ENCODE measurements at regions not wholly inside any gene's neighbourhood (a gene's known extent, or its start where the extent isn't known, plus 50 kb on each side); places are given as distances from the start of the nearest gene placed in this dataset.

DNA sequence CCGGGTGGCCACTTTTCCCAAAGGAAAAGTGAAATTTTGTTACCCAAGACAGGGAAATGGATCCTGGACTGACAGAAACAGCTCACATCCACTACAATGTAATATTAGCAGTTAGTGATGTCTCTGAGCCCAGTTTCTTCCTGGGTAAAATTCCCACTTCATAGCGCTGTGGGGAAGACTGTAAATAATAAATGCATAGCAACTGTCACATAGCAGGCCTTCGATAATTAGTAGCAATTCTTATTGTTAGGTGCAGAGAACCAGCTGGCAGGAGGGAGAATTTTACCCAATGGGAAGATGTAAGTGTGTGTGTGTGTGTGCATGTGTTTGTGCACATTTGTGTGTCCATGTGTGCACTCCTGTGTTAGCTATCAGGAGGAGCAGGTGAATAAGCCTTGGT, 221.5 kb downstream of the SLC4A3 start:
- no peak for TF ChIP-seq EP300 (IDR thresholded peaks at IDR 0.05; ENCODE audit: low read depth)
- TF ChIP-seq POLR2A (IDR thresholded peaks at IDR 0.05) = no peak
- no peak for TF ChIP-seq POLR2AphosphoS5 (IDR thresholded peaks at IDR 0.05)
- TF ChIP-seq, protein P1, sequence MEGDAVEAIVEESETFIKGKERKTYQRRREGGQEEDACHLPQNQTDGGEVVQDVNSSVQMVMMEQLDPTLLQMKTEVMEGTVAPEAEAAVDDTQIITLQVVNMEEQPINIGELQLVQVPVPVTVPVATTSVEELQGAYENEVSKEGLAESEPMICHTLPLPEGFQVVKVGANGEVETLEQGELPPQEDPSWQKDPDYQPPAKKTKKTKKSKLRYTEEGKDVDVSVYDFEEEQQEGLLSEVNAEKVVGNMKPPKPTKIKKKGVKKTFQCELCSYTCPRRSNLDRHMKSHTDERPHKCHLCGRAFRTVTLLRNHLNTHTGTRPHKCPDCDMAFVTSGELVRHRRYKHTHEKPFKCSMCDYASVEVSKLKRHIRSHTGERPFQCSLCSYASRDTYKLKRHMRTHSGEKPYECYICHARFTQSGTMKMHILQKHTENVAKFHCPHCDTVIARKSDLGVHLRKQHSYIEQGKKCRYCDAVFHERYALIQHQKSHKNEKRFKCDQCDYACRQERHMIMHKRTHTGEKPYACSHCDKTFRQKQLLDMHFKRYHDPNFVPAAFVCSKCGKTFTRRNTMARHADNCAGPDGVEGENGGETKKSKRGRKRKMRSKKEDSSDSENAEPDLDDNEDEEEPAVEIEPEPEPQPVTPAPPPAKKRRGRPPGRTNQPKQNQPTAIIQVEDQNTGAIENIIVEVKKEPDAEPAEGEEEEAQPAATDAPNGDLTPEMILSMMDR (IDR thresholded peaks at IDR 0.05) = no peak
- Histone ChIP-seq H3K27ac (no peak overlapping the region), H3K9me3 (no peaks in the 10 kb centered on the region), H3K36me3 (no peaks in the 10 kb centered on the region), H3K4me3 (no peak overlapping the region), H3K27me3 (no peaks in the 10 kb centered on the region), H3K4me1 (no peaks in the 10 kb centered on the region)
- no peak for DNase-seq
- WGBS, 2 donors (ENCODE audit: low coverage in 1 of 2) = 71 to 88% methylated on average over 2 to 3 of the region's 3 CpGs
- in situ Hi-C loops (cut with MboI; ENCODE audit: low pct_ligation_motif_present in 1 of 4, low pct_unique_long_range_greater_than_20kb in 1 of 4, low sequenced_read_pairs in 3 of 4) (no loop called here), intact Hi-C loops (cut with DNase I; ENCODE audit: low total_unique reads) (no loop called here)

DNA sequence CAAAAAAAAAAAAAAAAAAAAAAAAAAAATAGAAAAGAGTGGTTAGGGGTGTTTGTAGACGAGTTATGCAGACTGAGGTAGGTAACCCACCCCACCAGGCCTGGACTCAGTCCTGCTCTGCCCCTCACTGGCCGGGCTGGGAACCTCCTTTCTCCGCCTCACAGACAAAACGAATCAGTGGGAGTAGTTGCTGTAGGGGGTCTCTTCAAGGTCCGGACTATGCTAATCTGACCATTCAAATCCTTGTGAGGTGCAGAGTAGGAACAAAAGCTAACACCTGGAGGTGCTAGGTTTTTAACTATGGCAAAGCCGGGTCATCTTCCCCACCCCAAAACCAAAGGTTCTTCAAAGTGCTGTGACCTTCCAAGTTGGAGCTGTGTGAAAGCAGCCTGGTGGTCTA, 223.7 kb downstream of the SLC4A3 start:
- Histone ChIP-seq H3K36me3 (no peaks in the 10 kb centered on the region), H3K9me3 (no peaks in the 10 kb centered on the region), H3K4me3 (no peak overlapping the region), H3K4me1 (no peaks in the 10 kb centered on the region), H3K27me3 (no peaks in the 10 kb centered on the region), H3K27ac (no peak overlapping the region)
- TF ChIP-seq POLR2A (IDR thresholded peaks at IDR 0.05) (no peak), POLR2AphosphoS5 (IDR thresholded peaks at IDR 0.05) (no peak), EP300 (IDR thresholded peaks at IDR 0.05; ENCODE audit: low read depth) (no peak)
- TF ChIP-seq, protein P1 (IDR thresholded peaks at IDR 0.05) = no peak
- WGBS, 2 donors (ENCODE audit: low coverage in 1 of 2) = 70 to 80% methylated on average over 2 to 6 of the region's 6 CpGs
- no peak for DNase-seq
- in situ Hi-C loops (cut with MboI; ENCODE audit: low pct_ligation_motif_present in 1 of 4, low pct_unique_long_range_greater_than_20kb in 1 of 4, low sequenced_read_pairs in 3 of 4) (no loop called here), intact Hi-C loops (cut with DNase I; ENCODE audit: low total_unique reads) (no loop called here)

DNA sequence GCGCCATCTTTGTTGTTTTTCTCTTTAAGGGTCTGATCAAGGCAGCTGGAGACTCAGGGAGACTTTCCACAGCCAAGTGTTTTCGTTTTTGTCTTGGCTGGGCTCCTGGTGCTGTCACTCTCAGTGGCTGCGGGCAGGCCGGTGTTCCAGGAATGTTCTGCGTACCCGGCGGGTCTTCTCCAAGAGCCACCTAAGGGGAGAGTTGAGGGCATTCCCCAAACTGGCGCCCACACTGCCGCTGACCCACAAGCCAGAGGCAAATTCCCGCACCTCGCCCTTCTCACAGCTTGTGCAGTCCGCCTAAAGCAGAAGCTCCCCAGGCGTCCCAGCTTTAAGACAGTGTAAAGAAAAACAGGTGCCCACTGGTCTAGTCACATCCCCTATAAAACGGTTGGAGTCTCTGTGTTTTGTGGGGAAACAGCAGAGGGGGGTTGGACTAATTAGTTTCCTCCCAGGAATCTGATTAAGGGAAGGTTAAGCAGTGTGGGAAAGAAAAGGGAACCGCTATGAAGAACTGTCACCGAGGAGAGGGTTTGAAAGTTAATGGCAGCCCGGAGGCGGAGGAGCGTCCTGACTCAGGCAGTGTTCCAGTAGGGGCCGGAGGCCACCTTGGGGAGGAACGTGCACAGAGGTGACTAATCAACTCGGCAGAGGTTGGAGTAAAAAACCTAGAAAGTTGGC, 224.5 kb downstream of the SLC4A3 start:
- no peaks in the 10 kb centered on the region for H3K4me1 ChIP-seq
- no peak for DNase-seq
- H3K36me3 ChIP-seq = no peaks in the 10 kb centered on the region
- TF ChIP-seq POLR2A (IDR thresholded peaks at IDR 0.05) (no peak), EP300 (IDR thresholded peaks at IDR 0.05; ENCODE audit: low read depth) (no peak), POLR2AphosphoS5 (IDR thresholded peaks at IDR 0.05) (no peak)
- TF ChIP-seq, protein P1 (IDR thresholded peaks at IDR 0.05) = no peak
- intact Hi-C loops (cut with DNase I; ENCODE audit: low total_unique reads) (no loop called here), in situ Hi-C loops (cut with MboI; ENCODE audit: low pct_ligation_motif_present in 1 of 4, low pct_unique_long_range_greater_than_20kb in 1 of 4, low sequenced_read_pairs in 3 of 4) (no loop called here)
- 38 to 41% methylated on average over 9 to 22 of the region's 22 CpGs for WGBS, 2 donors (ENCODE audit: low coverage in 1 of 2)
- H3K9me3 ChIP-seq = no peaks in the 10 kb centered on the region
- no peak overlapping the region for H3K27ac ChIP-seq
- H3K27me3 ChIP-seq = no peaks in the 10 kb centered on the region
- peak overlapping the region in 3 of 4 donors; percentile 5 to 23 (median 9) for H3K4me3 ChIP-seq

DNA sequence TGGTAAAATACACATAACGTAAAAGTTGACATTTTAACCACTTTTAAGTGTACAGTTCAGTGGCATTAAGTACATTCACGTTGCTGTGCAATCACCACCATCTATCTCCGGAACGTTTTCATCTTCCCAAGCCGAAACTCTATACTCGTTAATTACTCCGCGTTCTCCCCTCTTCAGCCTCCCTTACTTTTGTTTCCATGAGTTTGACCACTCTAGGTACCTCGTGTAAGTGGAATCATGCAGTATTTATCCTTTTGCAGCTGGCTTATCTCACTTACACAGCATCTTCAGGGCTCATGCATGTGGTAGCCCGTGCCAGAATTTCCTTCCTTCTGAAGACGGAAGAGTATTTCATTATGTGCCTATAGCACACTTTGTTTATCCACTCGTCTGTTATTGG, 225.2 kb downstream of the SLC4A3 start:
- Histone ChIP-seq H3K9me3 (no peaks in the 10 kb centered on the region), H3K27ac (no peak overlapping the region), H3K36me3 (no peaks in the 10 kb centered on the region), H3K4me1 (no peaks in the 10 kb centered on the region), H3K4me3 (peak overlapping the region in 1 of 4 donors; percentile 23), H3K27me3 (no peaks in the 10 kb centered on the region)
- in situ Hi-C loops (cut with MboI; ENCODE audit: low pct_ligation_motif_present in 1 of 4, low pct_unique_long_range_greater_than_20kb in 1 of 4, low sequenced_read_pairs in 3 of 4) = no loop called here
- intact Hi-C loops (cut with DNase I; ENCODE audit: low total_unique reads) = no loop called here
- TF ChIP-seq, protein P1 (IDR thresholded peaks at IDR 0.05) = no peak
- DNase-seq = no peak
- 57 to 61% methylated on average over 12 of the region's 12 CpGs for WGBS, 2 donors (ENCODE audit: low coverage in 1 of 2)

All from transverse colon (tissue), 4 donors.